ENCODE measurements at regions not wholly inside any gene's neighbourhood (a gene's known extent, or its start where the extent isn't known, plus 50 kb on each side); places are given as distances from the start of the nearest gene placed in this dataset.

- Histone ChIP-seq H3K4me3 (no peak overlapping the region), H3K36me3 (no peaks in the 10 kb centered on the region), H3K4me1 (replicated peaks) (no peaks in the 10 kb centered on the region), H3K9me3 (replicated peaks) (no peaks in the 10 kb centered on the region), H3K27ac (no peak overlapping the region), H3K27me3 (replicated peaks) (no peaks in the 10 kb centered on the region)
- no peak for DNase-seq (ENCODE audit: low read depth in 1 of 2, low spot score in 2 of 2)
These were observed 331.5 kb upstream of the EMCN start for GRCh38 chr4:100849319-100849718.

- H3K4me3 ChIP-seq = no peak overlapping the region
- no peak for DNase-seq (ENCODE audit: low read depth in 1 of 2, low spot score in 2 of 2)
- H3K9me3 ChIP-seq (replicated peaks) = no peaks in the 10 kb centered on the region
- no peak overlapping the region for H3K27ac ChIP-seq
- no peaks in the 10 kb centered on the region for H3K4me1 ChIP-seq (replicated peaks)
- no peaks in the 10 kb centered on the region for H3K36me3 ChIP-seq
- H3K27me3 ChIP-seq (replicated peaks) = no peaks in the 10 kb centered on the region
These were observed 331.0 kb upstream of the EMCN start for GRCh38 chr4:100848841-100849240.

- Histone ChIP-seq H3K27ac (no peak overlapping the region), H3K27me3 (replicated peaks) (no peaks in the 10 kb centered on the region; the same call in 1 of the 2 replicates), H3K9me3 (replicated peaks) (no peaks in the 10 kb centered on the region; the same call in 1 of the 2 replicates), H3K36me3 (no peaks in the 10 kb centered on the region), H3K4me1 (replicated peaks) (no peaks in the 10 kb centered on the region), H3K4me3 (no peak overlapping the region)
- no peak for DNase-seq (ENCODE audit: low read depth in 1 of 2, low spot score in 2 of 2)
These were observed 326.1 kb upstream of the EMCN start for GRCh38 chr4:100843910-100844309.

GRCh38 chr4:100842856-100843255 lies 325.0 kb upstream of the EMCN start:
- Histone ChIP-seq H3K4me1 (replicated peaks) (no peaks in the 10 kb centered on the region), H3K9me3 (replicated peaks) (no peaks in the 10 kb centered on the region; the same call in 1 of the 2 replicates), H3K4me3 (no peak overlapping the region), H3K36me3 (no peaks in the 10 kb centered on the region), H3K27ac (no peak overlapping the region), H3K27me3 (replicated peaks) (no peaks in the 10 kb centered on the region; the same call in 1 of the 2 replicates)
- DNase-seq (ENCODE audit: low read depth in 1 of 2, low spot score in 2 of 2) = no peak

GRCh38 chr4:100841911-100842310 lies 324.1 kb upstream of the EMCN start:
- H3K4me1 ChIP-seq (replicated peaks) = no peaks in the 10 kb centered on the region
- H3K36me3 ChIP-seq = no peaks in the 10 kb centered on the region
- no peak overlapping the region for H3K27ac ChIP-seq
- no peaks in the 10 kb centered on the region; the same call in 1 of the 2 replicates for H3K27me3 ChIP-seq (replicated peaks)
- H3K4me3 ChIP-seq = no peak overlapping the region
- no peaks in the 10 kb centered on the region; the same call in 1 of the 2 replicates for H3K9me3 ChIP-seq (replicated peaks)
- DNase-seq (ENCODE audit: low read depth in 1 of 2, low spot score in 2 of 2) = no peak

- Histone ChIP-seq H3K27me3 (replicated peaks) (no peaks in the 10 kb centered on the region; the same call in 1 of the 2 replicates), H3K9me3 (replicated peaks) (no peaks in the 10 kb centered on the region; the same call in 1 of the 2 replicates), H3K36me3 (no peaks in the 10 kb centered on the region), H3K4me3 (no peak overlapping the region), H3K27ac (no peak overlapping the region), H3K4me1 (replicated peaks) (no peaks in the 10 kb centered on the region)
- no peak for DNase-seq (ENCODE audit: low read depth in 1 of 2, low spot score in 2 of 2)
These were observed 321.9 kb upstream of the EMCN start for GRCh38 chr4:100839712-100840111.

GRCh38 chr4:100838286-100838685 lies 320.5 kb upstream of the EMCN start:
- Histone ChIP-seq H3K9me3 (replicated peaks) (no peaks in the 10 kb centered on the region; the same call in 1 of the 2 replicates), H3K36me3 (no peaks in the 10 kb centered on the region), H3K4me1 (replicated peaks) (no peaks in the 10 kb centered on the region), H3K27ac (no peak overlapping the region), H3K27me3 (replicated peaks) (no peaks in the 10 kb centered on the region; the same call in 1 of the 2 replicates), H3K4me3 (no peak overlapping the region)
- DNase-seq (ENCODE audit: low read depth in 1 of 2, low spot score in 2 of 2) = no peak

- Histone ChIP-seq H3K4me3 (no peak overlapping the region), H3K4me1 (replicated peaks) (no peaks in the 10 kb centered on the region), H3K9me3 (replicated peaks) (no peaks in the 10 kb centered on the region; the same call in 1 of the 2 replicates), H3K27ac (no peak overlapping the region), H3K27me3 (replicated peaks) (no peaks in the 10 kb centered on the region), H3K36me3 (no peaks in the 10 kb centered on the region)
- no peak for DNase-seq (ENCODE audit: low read depth in 1 of 2, low spot score in 2 of 2)
These were observed 319.1 kb upstream of the EMCN start for GRCh38 chr4:100836929-100837328.

GRCh38 chr4:100834616-100835015 lies 316.8 kb upstream of the EMCN start:
- H3K4me1 ChIP-seq (replicated peaks) = no peaks in the 10 kb centered on the region
- no peak overlapping the region for H3K4me3 ChIP-seq
- H3K36me3 ChIP-seq = no peaks in the 10 kb centered on the region
- H3K27me3 ChIP-seq (replicated peaks) = no peaks in the 10 kb centered on the region
- DNase-seq (ENCODE audit: low read depth in 1 of 2, low spot score in 2 of 2) = no peak
- no peak overlapping the region for H3K27ac ChIP-seq
- H3K9me3 ChIP-seq (replicated peaks) = no peaks in the 10 kb centered on the region; the same call in 1 of the 2 replicates

GRCh38 chr4:100833906-100834305 lies 316.1 kb upstream of the EMCN start:
- Histone ChIP-seq H3K27ac (no peak overlapping the region), H3K4me3 (no peak overlapping the region), H3K36me3 (no peaks in the 10 kb centered on the region), H3K9me3 (replicated peaks) (no peaks in the 10 kb centered on the region), H3K4me1 (replicated peaks) (0 out of 2 replicates have a peak, but pooled peaks cover 5% of the 10 kb centered on the region), H3K27me3 (replicated peaks) (no peaks in the 10 kb centered on the region)
- DNase-seq (ENCODE audit: low read depth in 1 of 2, low spot score in 2 of 2) = no peak

GRCh38 chr4:100828986-100829685 lies 311.3 kb upstream of the EMCN start:
- no peaks in the 10 kb centered on the region for H3K27me3 ChIP-seq (replicated peaks)
- H3K4me1 ChIP-seq (replicated peaks) = 0 out of 2 replicates have a peak, but pooled peaks cover 5% of the 10 kb centered on the region
- no peak overlapping the region for H3K27ac ChIP-seq
- no peak overlapping the region for H3K4me3 ChIP-seq
- no peaks in the 10 kb centered on the region; the same call in 1 of the 2 replicates for H3K36me3 ChIP-seq
- DNase-seq (ENCODE audit: low read depth in 1 of 2, low spot score in 2 of 2) = no peak
- no peaks in the 10 kb centered on the region for H3K9me3 ChIP-seq (replicated peaks)

GRCh38 chr4:100828364-100828763 lies 310.5 kb upstream of the EMCN start:
- Histone ChIP-seq H3K36me3 (no peaks in the 10 kb centered on the region; the same call in 1 of the 2 replicates), H3K27ac (no peak overlapping the region), H3K4me3 (no peak overlapping the region), H3K9me3 (replicated peaks) (no peaks in the 10 kb centered on the region), H3K4me1 (replicated peaks) (peaks cover 10% of the 10 kb centered on the region), H3K27me3 (replicated peaks) (no peaks in the 10 kb centered on the region)
- DNase-seq (ENCODE audit: low read depth in 1 of 2, low spot score in 2 of 2) = no peak

- H3K9me3 ChIP-seq (replicated peaks) = no peaks in the 10 kb centered on the region
- H3K27me3 ChIP-seq (replicated peaks) = no peaks in the 10 kb centered on the region
- no peaks in the 10 kb centered on the region; the same call in 1 of the 2 replicates for H3K36me3 ChIP-seq
- no peak for DNase-seq (ENCODE audit: low read depth in 1 of 2, low spot score in 2 of 2)
- peaks cover 16% of the 10 kb centered on the region for H3K4me1 ChIP-seq (replicated peaks)
- H3K4me3 ChIP-seq = no peak overlapping the region
- no peak overlapping the region for H3K27ac ChIP-seq
These were observed 309.9 kb upstream of the EMCN start for GRCh38 chr4:100827756-100828155.

- Histone ChIP-seq H3K4me1 (replicated peaks) (peaks cover 19% of the 10 kb centered on the region), H3K27ac (no peak overlapping the region), H3K36me3 (no peaks in the 10 kb centered on the region; the same call in 1 of the 2 replicates), H3K4me3 (no peak overlapping the region), H3K27me3 (replicated peaks) (no peaks in the 10 kb centered on the region), H3K9me3 (replicated peaks) (no peaks in the 10 kb centered on the region)
- DNase-seq (ENCODE audit: low read depth in 1 of 2, low spot score in 2 of 2) = no peak
These were observed 309.2 kb upstream of the EMCN start for GRCh38 chr4:100826808-100827548.

Data from SJSA1 (cell line).